Epidermal melanocyte (primary cell): ENCODE measurements at regions not wholly inside any gene's neighbourhood (a gene's known extent, or its start where the extent isn't known, plus 50 kb on each side); places are given as distances from the start of the nearest gene placed in this dataset.
"Not testable (repeated sequence)": the region's sequence is repeated elsewhere in the genome, so short reads cannot be mapped to it uniquely, and the experiment has no call there.

Experiments
- DNase-seq: peaks from one replicate; pipeline ENCODE4 v3.0.0; 2011; ENCODE audit warnings: low spot score; ENCODE audit not compliant: insufficient read length

GRCh38 chr3:152213938-152214337 is 54.8 kb upstream of the MBNL1 start:
- DNase-seq: no peak

- not testable (repeated sequence) for DNase-seq
Measured at GRCh38 chr3:152216960-152217865, 51.5 kb upstream of the MBNL1 start.

- DNase-seq: no peak
Measured at GRCh38 chr3:152218602-152219001, 50.1 kb upstream of the MBNL1 start.
